ENCODE measurements at regions not wholly inside any gene's neighbourhood (a gene's known extent, or its start where the extent isn't known, plus 50 kb on each side); places are given as distances from the start of the nearest gene placed in this dataset.

DNA sequence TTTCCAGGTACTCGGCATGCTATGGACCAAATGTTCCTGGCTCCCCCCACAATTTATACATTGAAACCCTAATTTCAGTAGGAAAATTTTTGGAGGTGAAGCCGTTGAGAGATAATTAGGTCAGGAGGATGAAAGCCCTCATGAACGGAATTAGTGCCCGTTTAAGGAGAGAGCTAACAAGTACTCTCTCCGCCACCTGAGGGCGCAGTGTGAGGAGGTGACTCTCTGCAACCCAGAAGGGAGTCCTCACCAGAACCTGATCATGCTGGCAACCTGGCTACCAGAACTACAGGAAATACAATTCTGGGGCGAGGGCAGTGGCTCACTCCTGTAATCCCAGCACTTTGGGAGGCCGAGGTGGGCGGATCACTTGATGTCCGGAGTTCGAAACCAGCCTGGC lies 397.8 kb downstream of the SLITRK5 start:
- H4K5ac ChIP-seq (ENCODE audit: low read depth, low read length): no peak overlapping the region
- no CpG with 5 or more reads among the region's 11 CpGs for WGBS, 2 experiments (ENCODE audit: extremely low coverage in 2 of 2, insufficient read length in 1 of 2)
- H4K8ac ChIP-seq (ENCODE audit: low read depth in 2 of 2, low read length in 2 of 2): no peak overlapping the region
- H3K14ac ChIP-seq (replicated peaks; ENCODE audit: low read depth, low read length): no peak overlapping the region
- no peak overlapping the region for H3K4me3 ChIP-seq (ENCODE audit: insufficient read depth, low read depth, low read length)
- no TSS peak for BruUV-seq (replicated peaks)
- H2AFZ ChIP-seq (replicated peaks; ENCODE audit: low read length, poor library complexity): no peak overlapping the region
- ATAC-seq (ENCODE audit: low read depth) (no peak), DNase-seq (no peak)
- TF ChIP-seq MXI1 (IDR thresholded peaks at IDR 0.05; ENCODE audit: borderline replicate concordance, low read depth, low read length) (no peak), MAFK (IDR thresholded peaks at IDR 0.05; ENCODE audit: low read depth, low read length) (no peak), CHD1 (IDR thresholded peaks at IDR 0.05; ENCODE audit: low read depth, low read length) (no peak)
- TF ChIP-seq, protein P1, sequence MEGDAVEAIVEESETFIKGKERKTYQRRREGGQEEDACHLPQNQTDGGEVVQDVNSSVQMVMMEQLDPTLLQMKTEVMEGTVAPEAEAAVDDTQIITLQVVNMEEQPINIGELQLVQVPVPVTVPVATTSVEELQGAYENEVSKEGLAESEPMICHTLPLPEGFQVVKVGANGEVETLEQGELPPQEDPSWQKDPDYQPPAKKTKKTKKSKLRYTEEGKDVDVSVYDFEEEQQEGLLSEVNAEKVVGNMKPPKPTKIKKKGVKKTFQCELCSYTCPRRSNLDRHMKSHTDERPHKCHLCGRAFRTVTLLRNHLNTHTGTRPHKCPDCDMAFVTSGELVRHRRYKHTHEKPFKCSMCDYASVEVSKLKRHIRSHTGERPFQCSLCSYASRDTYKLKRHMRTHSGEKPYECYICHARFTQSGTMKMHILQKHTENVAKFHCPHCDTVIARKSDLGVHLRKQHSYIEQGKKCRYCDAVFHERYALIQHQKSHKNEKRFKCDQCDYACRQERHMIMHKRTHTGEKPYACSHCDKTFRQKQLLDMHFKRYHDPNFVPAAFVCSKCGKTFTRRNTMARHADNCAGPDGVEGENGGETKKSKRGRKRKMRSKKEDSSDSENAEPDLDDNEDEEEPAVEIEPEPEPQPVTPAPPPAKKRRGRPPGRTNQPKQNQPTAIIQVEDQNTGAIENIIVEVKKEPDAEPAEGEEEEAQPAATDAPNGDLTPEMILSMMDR (conservative IDR thresholded peaks at IDR 0.05; ENCODE audit: low read depth, low read length): no peak
- TF ChIP-seq, protein P2, sequence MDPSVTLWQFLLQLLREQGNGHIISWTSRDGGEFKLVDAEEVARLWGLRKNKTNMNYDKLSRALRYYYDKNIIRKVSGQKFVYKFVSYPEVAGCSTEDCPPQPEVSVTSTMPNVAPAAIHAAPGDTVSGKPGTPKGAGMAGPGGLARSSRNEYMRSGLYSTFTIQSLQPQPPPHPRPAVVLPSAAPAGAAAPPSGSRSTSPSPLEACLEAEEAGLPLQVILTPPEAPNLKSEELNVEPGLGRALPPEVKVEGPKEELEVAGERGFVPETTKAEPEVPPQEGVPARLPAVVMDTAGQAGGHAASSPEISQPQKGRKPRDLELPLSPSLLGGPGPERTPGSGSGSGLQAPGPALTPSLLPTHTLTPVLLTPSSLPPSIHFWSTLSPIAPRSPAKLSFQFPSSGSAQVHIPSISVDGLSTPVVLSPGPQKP (IDR thresholded peaks at IDR 0.05; ENCODE audit: borderline replicate concordance, low read depth, low read length): no peak
- intact Hi-C loops (cut with micrococcal nuclease): no loop called here
- no peak overlapping the region for H3K18ac ChIP-seq (ENCODE audit: low read depth, low read length)
- H3K79me1 ChIP-seq (ENCODE audit: low read depth in 1 of 2, low read length in 2 of 2): no peaks in the 10 kb centered on the region
- no peak overlapping the region for H3K27ac ChIP-seq (ENCODE audit: insufficient read depth, low read length)
- H3K4ac ChIP-seq (ENCODE audit: low read depth, low read length): no peak overlapping the region
- no peak overlapping the region for H4K91ac ChIP-seq (ENCODE audit: insufficient read depth, low read depth, low read length)
- H3K56ac ChIP-seq (ENCODE audit: extremely low read depth, insufficient read depth, low read length): no peak overlapping the region
- H3K9ac ChIP-seq (ENCODE audit: low read depth, low read length): no peak overlapping the region
- no peak overlapping the region for H2AK5ac ChIP-seq (ENCODE audit: low read depth, low read length)
- no peaks in the 10 kb centered on the region for H4K20me1 ChIP-seq (ENCODE audit: insufficient read depth, low read length)
- H2AK9ac ChIP-seq (replicated peaks; ENCODE audit: low read depth, low read length, poor library complexity): no peak overlapping the region
- no peak overlapping the region for H2BK20ac ChIP-seq (ENCODE audit: low read depth, low read length)
- H3K9me1 ChIP-seq (ENCODE audit: insufficient read depth, low read length): no peaks in the 10 kb centered on the region
- no peak overlapping the region for H2BK5ac ChIP-seq (ENCODE audit: low read depth, low read length, poor library complexity, severe bottlenecking)
- no peaks in the 10 kb centered on the region for H3K36me3 ChIP-seq (ENCODE audit: control insufficient read depth, insufficient read depth, low read length)
- H2BK120ac ChIP-seq (ENCODE audit: low read depth, low read length): no peak overlapping the region
- H2BK15ac ChIP-seq (ENCODE audit: low read depth, low read length): no peak overlapping the region
- no peaks in the 10 kb centered on the region for H3K4me1 ChIP-seq (ENCODE audit: control insufficient read depth, insufficient read depth, low read length)
- CTCF ChIA-PET: no interaction called here
- POLR2A ChIA-PET (ENCODE audit: unreplicated experiment): no interaction called here
- H3K9me3 ChIP-seq (ENCODE audit: control insufficient read depth, insufficient read depth, low read length): no peaks in the 10 kb centered on the region; the same call in 1 of the 2 replicates
- no peak overlapping the region for H3K23ac ChIP-seq (ENCODE audit: low read depth, low read length)
- in situ Hi-C loops (cut with MboI; ENCODE audit: low sequenced_read_pairs): no loop called here
- dilution Hi-C loops (cut with HindIII; ENCODE audit: low sequenced_read_pairs, unreplicated experiment): no loop called here
- no peaks in the 10 kb centered on the region for H3K27me3 ChIP-seq (ENCODE audit: control insufficient read depth, insufficient read depth, low read length)
- no peak overlapping the region for H3K4me2 ChIP-seq (ENCODE audit: low read depth, low read length)

Data from IMR-90 (cell line).